HG03280 (cell line): ENCODE measurements at regions not wholly inside any gene's neighbourhood (a gene's known extent, or its start where the extent isn't known, plus 50 kb on each side); places are given as distances from the start of the nearest gene placed in this dataset.
"Not testable (repeated sequence)": the region's sequence is repeated elsewhere in the genome, so short reads cannot be mapped to it uniquely, and the experiment has no call there.

Experiments used
- ATAC-seq: cut with Tn5 transposase; IDR thresholded peaks from one replicate; pipeline ENCODE4 v1.9.1; 2021; ENCODE audit warnings: mild to moderate bottlenecking, moderate library complexity; ENCODE audit not compliant: unreplicated experiment

DNA sequence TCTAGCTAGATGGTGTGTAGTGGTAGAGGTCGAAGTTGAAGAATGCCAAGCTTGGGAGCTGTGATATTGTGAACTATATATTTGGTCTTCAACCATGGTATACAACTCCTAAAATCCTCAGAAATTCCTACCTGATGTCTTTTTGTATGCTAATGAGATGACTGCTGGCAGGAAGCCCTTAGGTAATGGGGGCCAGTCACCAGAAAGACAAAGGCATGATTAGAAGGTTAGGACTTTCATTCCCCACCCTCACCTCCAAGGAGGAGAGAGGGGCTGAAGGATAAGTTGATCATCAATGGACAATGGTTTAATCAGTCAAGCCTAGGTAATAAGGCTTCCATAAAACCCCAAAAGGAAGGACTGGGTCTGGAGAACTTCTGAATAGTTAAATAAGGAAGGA, 285.7 kb upstream of the POU5F2 start:
- ATAC-seq = no peak

DNA sequence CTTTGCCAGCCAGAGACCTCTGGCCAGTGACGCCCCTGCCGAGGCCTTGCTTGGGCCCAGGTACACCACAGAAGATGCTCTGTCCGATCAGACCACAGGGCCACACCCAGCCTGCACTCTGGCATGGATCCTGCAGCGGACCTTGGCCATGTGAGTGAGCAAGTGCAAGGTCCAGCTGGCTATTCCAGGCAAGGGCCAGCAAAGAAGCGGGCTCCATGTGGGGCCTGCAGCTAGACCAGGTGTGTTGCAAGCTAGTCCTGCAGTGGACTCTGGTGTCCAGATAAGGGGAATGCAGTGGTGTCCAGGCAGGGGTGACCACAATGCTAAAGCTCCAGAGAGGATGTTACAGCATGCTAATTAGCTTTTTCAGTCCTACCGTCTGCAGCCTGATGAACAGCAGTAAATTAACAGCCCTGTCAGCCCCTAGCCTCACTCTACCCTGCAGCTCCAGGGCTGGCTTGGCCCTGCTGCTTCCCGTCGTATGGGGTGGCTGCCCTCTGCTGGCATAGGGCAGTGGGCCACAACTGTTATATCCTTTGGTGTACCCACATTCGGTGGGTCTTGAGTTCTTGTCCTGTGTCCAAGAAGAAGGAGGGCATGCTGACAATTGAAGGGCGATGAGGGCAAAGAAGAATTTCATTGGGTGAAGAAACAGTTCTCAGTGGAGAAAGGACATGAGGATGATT, 284.5 kb upstream of the POU5F2 start:
- ATAC-seq = no peak

DNA sequence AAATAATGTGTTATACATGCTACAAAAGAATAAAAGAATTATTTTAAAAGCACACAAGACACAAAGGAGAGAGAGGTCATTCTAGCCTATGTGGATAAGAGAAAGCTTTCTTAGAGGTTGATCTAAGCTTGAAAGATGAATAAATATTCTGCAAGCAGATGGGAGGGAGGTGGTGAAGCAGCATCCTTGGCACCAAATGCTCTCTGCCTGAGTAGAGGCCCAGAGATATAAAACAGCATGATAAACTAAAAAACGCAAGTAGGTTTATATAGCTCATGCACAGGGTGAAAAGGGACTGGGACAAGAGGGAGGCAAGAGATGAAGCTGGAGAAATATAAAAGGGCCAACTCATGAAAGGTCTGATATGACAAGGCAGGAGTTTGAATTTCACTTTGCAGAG, 283.2 kb upstream of the POU5F2 start:
- no peak for ATAC-seq

DNA sequence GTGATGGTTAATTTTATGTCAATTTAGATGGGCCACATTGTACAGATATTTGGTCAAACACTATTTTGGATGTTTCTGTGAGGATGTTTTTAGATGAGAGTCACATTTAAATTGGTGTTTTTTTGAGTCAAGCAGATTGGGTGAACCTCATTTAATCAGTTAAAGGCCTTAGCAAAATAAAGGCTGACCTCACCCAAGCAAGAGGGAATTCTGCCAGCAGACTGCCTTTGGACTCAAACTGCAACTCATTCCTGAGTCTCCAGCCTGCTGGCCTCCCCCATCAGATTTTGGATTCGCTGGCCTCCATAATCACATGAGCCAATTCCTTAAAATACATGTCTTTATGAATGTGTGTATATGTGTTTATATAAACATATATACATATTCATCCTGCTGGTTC, 282.7 kb upstream of the POU5F2 start:
- ATAC-seq = no peak

DNA sequence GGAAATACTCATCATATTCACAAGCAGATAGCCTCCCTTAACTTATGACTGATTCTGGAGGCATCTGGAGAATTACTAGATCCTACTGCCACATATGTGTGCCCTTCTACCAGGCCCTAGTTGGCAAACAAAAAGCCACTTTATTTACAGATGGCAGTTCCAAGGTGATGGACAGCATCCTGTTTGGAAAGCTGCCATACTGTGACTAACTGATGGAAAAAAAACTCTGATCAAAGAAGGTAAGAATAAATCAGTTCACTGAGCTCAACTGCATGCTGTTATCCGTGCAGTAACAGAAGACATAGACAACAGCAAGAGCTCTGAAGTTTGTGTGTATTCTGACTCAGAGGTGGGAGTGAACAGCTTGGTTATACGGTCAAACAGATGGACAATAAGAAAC, 279.8 kb upstream of the POU5F2 start:
- no peak for ATAC-seq

DNA sequence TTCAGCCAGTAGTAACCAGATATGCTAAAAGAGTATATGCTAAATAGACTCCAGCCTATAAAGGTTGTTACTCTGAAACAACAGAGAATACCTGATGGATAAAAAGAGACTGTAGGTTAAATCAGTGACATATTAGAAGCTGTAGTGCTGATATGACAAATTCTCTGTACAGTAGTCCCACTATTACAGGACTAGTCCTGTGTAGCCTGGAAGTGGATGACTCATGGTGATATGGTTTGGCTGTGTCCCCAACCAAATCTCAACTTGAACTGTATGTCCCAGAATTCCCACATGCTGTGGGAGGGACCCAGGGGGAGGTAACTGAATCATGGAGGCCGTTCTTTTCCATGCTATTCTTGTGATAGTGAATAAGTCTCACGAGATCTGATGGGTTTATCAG, 276.2 kb upstream of the POU5F2 start:
- no peak for ATAC-seq

DNA sequence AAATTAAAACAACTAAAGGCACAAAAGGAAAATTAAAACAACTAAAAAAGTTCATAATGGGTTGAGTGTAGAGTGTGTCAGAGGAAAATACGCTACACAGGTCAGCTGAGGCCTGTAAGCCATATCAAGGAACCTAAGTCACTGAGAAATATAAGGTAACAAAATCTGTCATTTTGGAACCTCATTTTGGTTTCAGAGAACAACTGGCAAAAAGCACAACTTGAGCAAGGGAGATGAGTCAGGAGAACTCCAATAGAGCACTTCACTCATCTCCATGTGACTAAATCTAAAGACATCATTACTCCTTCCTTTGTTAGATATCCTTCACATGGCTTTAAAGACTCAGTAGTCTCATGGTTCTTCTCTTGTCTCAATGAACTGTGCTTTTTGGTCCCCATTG, 269.4 kb upstream of the POU5F2 start:
- ATAC-seq = no peak

DNA sequence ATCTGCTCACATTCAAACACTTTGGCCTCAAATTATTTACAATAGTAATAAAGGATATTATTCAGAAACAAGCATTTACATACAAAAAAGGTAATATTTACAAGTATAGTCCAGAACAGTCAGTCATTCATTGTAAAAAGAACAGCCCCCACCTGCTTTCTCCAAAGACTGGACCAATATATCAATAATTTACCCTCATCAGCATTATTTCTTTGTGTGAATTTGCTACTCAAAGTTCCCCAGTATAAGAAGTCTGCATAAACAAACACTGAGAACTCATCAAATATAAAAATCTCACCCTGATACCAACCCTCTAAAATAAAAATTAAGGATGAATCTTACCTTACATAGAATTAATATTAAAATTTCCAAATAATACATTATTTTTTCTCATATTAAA, 267.8 kb upstream of the POU5F2 start:
- ATAC-seq = no peak

DNA sequence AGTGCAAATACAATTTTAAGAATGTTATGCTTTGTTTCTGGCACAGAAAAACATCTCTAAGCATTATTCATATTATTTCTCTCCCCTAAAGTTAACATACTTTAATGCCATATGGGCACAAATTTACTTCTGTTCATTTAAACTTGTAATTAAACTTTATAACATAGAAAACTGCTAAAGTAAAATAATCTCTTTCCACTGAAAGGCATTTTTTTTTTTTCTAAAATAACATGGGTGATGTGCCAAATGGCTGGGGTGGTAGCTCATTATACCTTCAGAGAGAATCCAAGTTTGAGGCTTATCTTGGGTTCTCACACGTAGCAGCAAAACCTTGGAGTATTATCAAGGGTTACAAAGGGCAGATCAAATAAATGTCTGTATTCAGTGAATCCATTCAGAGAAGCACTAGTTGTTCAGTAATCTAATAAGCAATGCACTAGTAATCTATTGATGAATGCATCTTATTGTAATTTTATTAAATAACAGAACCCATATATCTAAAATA, 257.6 kb upstream of the POU5F2 start:
- ATAC-seq = no peak

DNA sequence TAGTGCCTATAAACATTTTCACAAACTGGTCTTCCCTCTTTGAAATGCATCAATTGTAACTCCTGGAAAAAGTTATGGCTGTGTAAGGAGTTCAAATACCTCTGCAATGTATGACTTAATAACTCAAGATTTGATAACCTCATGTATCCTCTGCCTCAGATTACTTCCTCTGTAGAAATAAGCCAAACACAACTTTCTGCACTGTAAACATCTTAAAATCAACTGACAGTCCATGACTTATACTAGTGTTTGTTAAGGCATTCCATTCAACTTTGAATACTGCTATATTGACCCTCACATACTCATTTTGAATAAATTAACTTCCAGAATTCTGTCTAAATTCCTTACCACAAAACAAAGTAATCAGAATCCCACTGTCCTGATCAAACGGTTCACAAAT, 256.2 kb upstream of the POU5F2 start:
- ATAC-seq = no peak

DNA sequence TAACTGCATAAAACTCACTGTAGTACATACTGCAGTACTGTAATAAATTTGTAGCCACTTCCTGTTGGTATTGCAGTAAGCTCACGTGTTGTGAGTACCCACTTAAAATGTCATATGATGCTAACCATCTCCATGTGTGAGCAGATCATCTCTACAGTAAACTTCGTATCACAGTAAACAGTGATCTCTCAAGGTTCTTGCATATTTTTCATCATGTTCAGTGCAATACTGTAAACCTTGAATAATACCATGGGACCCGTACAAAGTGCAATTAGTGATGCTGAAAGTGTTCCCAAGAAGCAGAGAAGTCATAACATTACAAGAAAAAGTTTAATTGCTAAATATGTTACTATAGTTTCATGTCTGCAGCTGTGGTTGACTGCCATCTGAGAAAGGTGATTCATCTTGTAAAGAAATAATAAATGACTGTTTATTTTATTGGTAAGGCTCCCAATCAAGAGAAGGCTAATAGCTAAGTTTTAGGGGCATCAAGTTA, 253.8 kb upstream of the POU5F2 start:
- ATAC-seq = peak; percentile 60

DNA sequence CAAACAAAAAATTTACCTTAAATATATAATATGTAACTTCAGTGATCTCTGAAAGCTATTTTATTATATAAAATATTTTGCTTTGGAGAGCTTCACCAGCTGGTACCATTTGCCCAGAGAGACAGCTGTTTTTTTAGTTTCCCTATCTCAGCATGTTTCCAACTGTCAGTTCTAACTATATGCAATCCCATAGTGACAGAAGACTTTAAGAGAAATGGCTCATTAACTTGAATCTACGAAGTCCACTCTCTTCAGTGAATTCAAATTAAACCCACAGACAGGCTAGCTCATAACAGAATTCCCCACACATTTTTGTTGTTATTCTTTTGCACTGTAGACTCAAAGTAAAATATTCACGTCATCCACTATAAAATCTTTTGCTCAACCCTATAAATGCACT, 251.8 kb upstream of the POU5F2 start:
- no peak for ATAC-seq

DNA sequence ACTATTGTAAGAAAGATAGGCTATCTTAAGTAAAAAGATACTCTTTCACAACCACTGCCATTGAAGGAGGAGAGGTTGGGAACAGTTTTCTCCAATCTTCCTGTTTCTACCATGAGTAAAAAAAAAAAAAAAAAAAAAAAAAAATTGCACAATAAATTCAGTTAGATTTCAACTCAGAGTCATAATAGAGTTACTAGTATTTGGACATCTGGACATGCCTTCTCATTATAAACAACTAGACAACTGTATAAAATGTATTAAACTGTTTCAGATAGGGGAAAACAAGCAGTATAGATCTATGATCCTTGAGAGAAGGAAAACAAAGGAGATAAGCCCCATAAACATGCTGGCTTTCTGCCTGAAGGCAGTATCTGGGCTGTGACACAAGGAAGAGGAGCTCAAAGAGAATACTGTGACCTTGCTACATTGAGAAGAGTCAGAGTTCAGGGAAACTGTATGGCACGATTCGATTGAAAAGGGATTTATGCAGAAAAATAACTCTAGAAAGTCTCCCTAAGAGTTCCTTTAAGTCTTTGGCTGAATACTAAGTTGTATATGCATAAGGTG, 249.2 kb upstream of the POU5F2 start:
- ATAC-seq = no peak

DNA sequence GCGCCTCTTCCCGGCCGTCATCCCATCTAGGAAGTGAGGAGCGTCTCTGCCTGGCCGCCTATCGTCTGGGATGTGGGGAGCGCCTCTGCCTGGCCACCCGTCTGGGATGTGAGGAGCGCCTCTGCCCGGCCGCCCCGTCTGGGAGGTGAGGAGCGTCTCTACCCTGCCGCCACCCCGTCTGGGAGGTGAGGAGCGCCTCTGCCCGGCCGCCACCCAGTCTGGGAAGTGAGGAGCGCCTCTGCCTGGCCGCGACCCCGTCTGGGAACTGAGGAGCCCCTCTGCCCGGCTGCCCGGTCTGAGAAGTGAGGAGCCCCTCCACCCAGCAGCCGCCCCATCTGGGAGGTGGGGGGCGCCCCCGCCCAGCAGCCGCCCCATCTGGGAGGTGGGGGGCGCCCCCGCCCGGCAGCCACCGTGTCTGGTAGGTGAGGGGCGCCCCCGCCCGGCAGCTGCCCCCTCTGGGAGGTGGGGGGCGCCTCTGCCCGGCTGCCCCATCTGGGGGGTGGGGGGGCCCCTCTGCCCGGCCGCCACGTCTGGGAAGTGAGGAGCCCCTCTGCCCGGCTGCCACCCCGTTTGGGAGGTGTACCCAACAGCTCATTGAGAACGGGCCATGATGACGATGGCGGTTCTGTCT, 244.7 kb upstream of the POU5F2 start:
- not testable (repeated sequence) for ATAC-seq

DNA sequence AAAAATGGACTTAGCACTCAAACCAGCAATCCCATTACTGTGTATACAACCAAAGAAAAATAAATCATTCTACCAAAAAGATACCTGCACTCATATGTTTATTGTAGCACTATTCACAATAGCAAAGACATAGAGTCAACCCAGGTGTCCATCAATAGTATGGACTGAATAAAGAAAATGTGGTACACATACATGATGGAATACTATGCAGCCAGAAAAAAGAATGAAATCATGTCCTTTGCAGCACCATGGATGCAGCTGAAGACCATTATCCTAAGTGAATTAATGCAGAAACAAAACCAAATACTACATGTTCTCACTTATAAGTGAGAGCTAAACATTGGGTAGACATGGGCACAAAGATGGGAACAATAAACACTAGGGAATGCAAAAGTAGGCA, 236.8 kb upstream of the POU5F2 start:
- no peak for ATAC-seq

DNA sequence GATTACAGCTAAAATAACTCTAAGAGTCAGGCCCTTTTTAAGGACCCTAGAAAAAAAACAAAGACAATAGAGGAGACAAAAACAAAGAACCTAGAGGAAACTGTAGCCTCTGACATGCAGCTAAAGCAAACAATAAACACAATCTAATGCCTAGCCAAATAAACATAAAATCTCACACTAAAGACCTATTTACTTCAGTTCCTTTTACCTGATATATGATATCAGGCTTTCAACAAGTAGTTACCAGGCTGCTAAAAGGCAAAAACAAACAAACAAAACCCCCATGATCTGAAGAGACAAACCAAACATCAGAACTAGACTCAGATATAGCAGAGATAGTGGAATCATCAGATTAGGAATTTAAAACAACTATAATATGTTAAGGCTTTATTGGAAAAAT, 226.5 kb upstream of the POU5F2 start:
- no peak for ATAC-seq

DNA sequence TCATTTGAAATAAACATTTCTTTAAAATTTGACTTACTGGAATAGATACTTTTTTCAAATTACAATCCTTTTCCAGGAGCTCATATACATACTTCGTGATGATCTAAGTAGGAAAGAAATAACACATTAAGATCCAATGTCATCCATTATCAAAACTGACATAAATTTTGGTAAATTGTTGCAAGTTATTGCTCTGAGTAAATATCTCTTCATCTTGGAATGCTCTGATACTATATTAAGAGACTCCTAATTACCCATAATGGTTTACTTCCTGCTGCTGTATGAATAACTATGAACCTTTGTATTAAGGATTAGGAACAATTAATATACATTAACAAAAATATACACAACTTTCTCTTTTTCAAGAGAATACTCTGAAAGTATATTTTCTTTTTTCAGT, 223.0 kb upstream of the POU5F2 start:
- no peak for ATAC-seq

DNA sequence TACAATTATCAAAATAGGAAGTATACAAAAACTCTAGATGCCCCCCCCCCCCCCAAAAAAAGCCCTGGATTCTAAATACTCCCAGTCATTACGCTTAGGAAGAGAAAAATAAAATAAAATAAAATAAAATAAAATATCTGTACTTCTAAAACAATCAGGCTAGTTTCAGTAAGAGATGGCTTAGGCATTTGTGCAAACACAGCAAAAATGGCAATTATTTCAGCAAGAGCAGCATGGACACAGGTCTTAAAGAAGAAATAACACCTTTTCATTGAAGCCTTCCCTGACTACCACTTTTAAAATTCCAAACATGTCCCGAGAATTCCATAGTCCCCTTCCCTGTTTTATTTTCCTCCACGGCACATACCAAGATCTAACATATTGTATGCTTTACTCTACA, 218.6 kb upstream of the POU5F2 start:
- no peak for ATAC-seq

DNA sequence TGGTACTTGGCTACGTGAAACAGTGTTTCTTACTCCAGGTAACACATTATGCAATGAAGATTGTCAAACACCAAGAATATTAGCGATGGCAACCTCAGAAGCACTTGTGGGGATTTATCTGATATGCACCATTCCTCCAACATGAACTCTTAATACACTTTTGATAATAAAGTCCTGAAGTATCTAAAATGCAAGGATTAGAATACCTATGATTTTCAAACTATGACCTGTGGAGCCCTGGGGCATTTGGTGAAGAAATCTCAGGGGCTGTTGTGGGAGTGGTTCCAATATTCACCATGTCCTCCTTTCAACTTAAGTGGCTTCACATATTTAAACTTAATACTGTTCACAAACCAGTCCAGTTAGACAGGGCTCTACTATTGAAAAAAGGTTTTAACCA, 214.6 kb upstream of the POU5F2 start:
- ATAC-seq = no peak

DNA sequence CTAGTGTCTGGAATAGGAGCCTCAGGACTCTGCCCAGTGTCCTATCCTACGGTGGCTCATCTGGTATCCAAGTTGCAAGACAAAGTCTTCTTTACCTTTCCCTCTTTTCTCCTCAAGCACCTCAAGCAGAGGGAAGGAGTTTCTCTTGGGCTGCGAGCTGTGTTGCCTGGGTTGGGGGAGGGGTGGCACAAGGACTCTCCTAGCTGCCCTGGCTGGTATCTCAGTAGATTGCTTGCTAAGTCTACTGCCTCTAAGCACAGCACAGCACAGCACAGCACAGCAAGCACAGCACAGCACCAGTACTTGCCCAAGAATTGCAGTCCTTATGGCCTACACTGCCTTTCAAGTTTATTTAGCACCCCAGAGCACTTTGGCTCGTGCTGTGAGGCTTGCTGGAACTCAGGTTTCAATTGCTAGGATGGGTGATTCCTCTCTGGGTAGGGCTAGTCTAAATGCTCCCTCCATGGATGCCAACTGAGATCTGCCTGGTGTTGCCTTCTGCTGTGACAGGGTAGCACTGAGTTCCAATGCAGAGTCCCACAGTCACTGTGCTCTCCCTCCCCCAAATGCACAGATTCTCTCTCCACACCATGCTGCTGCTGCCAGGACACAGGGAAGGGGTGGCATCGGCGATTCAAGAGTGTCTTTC, 213.1 kb upstream of the POU5F2 start:
- ATAC-seq = no peak

DNA sequence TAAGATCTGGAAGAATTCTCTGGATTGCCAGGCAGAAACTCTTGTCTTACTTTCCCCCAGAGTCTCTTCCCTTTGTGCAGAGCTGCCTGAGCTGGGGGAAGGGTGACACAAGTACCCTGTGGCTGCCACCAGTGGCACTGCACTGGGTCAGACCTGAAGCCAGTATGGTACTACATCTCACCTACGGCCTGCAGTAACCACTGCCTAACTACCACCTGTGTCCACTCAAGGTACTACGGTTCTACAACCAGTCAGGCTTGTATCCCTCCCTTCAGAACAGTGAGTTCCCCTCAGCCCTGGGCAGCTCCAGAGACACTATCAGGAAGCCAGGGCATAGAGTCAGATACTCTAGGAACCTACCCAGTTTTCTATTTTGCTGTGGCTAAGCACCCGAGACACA, 212.0 kb upstream of the POU5F2 start:
- ATAC-seq = no peak

DNA sequence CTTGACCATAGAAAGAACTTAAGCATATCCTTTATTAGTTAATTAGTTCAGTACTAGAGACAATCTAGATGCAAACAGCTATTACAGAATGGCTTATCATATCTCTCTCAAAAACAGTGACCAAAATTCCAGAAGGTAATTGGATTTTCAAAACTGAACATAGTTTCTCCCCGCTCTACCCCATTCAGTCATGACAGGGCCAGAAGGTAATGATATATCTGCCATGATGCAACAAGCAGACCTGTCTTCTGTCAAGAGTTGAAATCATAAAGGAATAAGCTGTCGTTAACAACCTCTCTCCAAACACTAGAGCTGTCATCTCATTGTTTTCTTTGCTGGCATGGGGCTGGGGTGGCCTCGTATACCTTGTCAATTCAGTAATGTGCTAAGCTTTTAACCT, 200.5 kb upstream of the POU5F2 start:
- ATAC-seq = no peak
